ENCODE measurements at regions not wholly inside any gene's neighbourhood (a gene's known extent, or its start where the extent isn't known, plus 50 kb on each side); places are given as distances from the start of the nearest gene placed in this dataset.
"Not testable (repeated sequence)": the region's sequence is repeated elsewhere in the genome, so short reads cannot be mapped to it uniquely, and the experiment has no call there.

DNA sequence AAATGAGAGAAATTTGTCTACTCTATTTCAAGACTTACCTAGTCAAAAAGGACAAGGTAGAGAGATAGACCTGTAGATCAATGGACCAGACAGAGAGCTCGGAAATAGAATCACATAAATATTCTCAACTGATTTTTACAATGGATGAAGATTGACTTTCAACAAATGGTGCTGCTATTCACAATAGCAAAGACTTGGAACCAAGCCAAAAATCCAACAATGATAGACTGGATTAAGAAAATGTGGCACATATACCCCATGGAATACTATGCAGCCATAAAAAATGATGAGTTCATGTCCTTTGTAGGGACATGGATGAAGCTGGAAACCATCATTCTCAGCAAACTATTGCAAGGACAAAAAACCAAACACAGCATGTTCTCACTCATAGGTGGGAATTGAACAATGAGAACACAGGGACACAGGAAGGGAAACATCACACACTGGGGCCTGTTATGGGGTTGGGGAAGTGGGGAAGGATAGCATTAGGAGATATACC lies 1128.2 kb downstream of the UQCRFS1 start:
- DNase-seq (ENCODE audit: low spot score): not testable (repeated sequence)

DNA sequence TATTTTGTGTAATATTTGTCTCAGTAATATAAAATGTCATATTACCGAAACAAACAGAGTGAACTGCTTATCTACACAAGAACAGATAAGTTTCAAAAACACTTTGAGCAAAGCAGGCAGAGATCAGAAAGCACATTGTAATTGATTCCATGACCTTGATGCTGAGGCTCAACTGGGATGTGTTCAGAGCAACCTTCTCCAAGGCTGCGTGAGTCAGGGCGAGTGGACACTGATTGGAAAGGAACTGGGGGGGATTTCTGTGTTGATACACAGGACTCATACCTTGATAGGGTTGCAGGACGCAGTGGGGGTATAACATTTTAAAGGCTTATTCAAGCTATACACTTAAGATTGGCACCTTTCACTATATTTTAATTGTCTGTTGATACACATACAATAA lies 1136.3 kb downstream of the UQCRFS1 start:
- no peak for DNase-seq (ENCODE audit: low spot score)

DNA sequence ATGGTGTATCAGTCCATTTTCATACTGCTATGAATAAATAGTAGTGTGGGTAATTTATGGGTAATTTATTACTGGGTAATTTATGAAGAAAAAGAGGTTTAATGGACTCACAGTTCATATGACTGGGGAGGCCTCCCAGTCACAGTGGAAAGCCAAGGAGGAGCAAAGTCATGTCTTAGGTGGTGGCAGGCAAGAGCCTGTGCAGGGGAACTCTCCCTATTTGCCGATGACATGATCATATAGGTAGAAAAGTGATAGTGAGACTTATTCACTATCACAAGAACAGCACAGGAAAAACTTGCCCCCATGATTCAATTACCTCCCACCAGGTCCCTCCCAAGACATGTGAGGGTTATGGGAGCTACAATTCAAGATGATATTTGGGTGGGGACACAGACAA lies 1137.7 kb downstream of the UQCRFS1 start:
- no peak for DNase-seq (ENCODE audit: low spot score)

DNA sequence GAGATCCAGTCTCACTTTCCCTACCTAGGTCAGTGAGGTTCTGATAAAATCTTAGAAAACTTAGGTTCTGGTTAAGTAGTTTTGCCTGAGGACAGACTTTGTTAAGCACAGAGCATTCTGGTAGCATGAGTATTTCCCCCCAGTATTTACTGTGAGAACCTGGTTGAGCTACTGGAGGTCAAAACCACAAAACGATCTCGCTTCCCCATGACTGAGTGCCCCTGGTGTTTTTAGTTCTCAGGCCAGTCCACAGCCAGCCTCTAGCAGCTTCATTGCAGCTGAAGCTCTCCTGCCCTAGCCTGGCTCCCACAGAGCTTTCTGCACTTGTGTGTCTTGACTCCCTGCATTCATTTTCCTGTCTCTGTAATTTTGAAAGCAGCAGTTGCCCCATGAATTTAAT lies 1138.2 kb downstream of the UQCRFS1 start:
- no peak for DNase-seq (ENCODE audit: low spot score)

DNA sequence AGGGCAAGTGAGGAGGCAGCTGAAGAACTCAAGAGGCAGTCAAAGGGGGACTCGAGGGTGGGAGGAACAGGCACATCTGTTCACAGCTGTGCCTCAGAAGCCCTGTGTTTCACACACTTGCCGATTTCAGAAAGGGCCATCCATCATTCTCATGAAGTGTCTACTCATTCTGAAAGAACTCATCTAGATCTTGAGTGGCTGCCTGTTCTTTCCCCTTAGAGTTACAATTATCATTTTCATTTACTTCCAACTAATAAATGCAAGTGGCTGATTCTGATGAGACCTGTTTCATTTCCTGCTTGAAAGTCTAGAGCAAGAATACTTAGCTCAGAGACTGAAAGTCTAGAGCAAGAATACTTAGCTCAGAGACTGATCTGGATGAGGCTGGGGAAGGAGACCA lies 1145.1 kb downstream of the UQCRFS1 start:
- no peak for DNase-seq (ENCODE audit: low spot score)

DNA sequence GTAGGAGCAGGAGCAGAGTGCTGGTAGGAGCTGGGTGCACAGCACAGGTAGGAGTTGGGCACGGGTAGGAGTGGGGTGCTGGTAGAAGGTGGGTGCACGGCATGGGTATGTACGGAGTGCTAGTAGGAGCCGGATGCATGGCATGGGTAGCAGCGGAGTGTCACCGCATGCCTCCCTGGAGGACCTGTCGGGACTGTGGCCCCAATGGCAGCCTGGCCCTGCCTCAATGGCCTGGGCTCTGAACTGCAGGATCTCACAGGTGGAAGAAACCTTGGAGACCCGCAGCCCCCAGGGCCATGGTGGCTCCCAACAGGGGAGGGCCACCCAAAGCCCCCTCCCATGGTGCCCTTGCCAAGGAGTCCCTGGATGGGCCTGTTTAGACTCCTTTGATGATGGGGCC lies 1146.0 kb downstream of the UQCRFS1 start:
- no peak for DNase-seq (ENCODE audit: low spot score)

DNA sequence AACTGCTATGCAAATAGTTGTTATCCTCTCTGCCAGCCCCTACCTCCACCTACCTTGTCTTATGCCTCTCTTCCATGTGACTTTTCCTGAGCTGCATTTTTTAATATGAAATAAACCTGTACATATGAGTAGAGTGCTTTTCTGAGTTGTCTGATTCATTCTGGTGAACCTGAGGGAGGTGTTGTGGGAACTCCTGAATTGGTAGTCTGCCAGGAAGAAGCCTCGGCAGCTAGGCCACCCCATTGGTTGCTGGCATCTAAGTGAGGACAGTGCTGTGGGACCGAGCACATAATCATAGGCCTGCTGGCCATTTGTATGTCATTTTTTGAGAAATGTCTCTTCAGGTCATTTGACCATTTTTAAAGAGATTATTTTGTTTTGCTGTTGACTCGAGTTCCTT lies 1146.8 kb downstream of the UQCRFS1 start:
- DNase-seq (ENCODE audit: low spot score): no peak

DNA sequence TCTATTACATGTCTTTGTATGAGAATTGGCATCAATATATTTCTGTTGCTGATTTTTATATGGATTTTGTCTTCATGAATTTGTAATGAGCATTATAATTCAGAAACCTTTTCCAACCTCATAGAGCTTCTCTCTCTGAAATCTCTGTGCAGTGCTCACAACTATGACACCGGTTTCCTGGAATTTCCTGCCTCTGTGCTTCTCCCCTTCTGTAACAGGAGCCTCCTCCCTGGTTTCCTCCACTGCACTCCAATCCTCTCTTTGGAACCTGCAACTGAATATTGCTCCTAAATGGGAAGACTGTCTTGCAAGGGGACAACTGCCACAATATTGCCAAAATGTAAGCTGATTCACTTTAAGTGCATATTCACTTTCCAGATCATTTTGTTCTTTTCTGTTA lies 1147.9 kb downstream of the UQCRFS1 start:
- DNase-seq (ENCODE audit: low spot score): no peak

DNA sequence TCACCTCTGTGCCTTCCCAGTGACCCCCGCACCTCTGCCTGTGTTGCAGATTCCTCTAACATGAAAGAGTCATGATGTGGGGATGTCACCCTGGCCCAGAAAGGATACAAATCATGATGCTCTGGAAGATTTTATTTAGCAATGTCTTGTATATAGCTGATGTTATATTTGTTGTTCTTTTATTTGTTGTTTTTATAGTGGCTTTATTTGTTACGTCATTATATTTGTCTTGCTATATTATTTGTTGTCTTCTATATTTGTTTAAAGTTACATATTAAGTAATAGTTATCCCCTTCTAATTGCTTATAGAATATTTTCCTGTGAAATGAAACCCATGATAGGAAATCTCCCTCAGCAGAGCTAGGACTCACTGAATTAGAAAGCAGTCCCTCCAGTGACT lies 1149.2 kb downstream of the UQCRFS1 start:
- no peak for DNase-seq (ENCODE audit: low spot score)

DNA sequence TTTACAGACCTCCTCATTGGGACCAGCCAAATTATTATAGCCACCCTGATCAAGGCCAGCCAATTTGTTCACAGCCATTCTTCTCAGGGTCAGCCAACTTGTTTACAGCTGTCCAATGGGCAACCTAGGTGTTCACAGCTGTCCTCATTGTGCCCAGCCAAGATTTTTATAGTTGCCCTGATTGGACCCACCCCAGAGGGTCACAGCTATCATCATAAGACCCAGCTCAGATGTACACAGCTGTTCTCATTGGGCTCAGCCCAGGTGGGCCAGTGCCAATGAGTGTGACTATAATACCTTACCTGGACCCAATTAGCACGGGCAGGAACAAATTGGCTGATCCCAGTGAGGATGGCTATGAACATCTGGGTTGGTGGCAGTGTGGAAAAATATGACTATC lies 1151.8 kb downstream of the UQCRFS1 start:
- DNase-seq (ENCODE audit: low spot score): no peak

DNA sequence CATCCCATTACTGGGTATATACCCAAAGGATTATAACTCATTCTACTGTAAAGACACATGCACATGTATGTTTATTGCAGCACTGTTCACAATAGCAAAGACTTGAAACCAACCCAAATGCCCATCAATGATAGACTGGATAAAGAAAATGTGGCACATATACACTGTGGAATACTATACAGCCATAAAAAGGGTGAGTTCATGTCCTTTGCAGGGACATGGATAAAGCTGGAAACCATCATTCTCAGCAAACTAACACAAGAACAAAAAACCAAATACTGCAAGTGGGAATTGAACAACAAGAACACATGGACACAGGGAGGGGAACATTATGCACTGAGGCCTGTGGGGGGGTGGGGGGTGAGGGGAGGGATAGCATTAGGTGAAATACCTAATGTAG lies 1155.9 kb downstream of the UQCRFS1 start:
- DNase-seq (ENCODE audit: low spot score): not testable (repeated sequence)

DNA sequence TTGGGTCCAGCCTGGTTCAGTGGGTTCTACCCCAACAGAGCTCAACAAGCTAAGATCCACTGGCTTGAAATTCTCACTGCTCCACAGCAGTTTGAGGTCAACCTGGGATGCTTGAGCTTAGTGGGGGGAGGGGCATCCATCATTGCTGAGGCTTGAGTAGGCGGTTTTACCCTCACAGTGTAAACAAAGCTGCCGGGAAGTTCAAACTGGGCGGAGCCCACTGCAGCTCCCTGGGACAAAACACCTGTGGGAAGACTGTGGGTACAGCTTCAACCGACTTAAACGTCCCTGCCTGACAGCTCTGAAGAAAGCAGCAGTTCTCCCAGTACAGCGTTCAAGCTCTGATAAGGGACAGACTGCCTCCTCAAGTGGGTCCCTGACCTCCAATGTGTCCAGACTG lies 1161.9 kb downstream of the UQCRFS1 start:
- DNase-seq (ENCODE audit: low spot score): no peak

DNA sequence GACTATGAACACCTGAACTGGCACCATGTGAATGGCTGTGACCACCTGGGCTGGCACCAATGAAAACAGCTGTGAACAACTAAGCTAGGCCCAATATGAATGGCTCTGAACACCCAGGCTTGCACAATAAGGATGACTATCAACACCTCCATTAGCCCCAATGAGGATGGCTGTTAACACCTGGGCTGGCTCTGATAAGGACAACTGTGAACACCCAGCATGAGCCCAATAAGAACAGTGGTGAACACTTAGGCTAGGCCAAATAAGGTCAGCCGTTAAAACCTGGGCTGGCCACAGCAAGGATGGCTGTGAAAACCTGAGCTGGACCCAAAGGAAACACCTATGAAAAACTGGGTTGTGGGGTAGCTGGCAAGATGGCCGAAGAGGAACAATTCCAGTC lies 1163.1 kb downstream of the UQCRFS1 start:
- no peak for DNase-seq (ENCODE audit: low spot score)

DNA sequence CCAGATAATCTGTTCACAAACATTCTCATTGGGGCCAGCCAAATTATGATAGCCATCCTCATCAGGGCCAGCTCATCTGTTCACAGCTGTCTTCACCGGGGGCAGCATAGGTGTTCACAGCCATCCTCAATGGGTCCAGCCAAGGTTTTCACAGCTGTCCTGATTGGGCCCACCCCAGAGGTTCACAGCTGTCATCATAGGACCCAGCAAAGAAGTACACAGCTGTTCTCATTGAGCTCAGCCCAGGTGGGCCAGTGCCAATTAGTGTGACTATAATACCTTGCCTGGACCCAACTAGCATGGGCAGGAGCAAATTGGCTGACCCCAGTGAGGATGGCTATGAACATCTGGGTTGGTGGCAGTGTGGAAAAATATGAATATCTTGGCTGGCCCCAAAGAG lies 1166.0 kb downstream of the UQCRFS1 start:
- DNase-seq (ENCODE audit: low spot score): no peak

DNA sequence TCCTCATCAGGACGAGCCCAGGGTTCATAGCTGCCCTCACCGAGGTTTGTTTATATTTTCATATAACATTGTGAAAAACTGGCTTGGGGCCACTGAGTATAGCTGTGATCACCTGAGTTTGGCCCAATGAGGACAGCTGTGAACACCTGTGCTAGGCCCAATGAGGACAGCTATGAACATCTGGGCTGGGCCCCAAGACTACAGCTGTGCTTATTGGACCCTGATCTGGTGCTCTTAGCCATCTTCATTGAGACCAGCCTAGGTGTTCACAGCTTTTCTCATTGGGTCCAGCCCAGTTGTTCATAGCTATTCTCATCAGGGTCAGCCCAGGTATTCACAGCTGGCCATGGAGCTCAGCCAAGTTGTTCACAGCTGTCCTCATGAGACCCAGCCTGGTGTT lies 1167.3 kb downstream of the UQCRFS1 start:
- DNase-seq (ENCODE audit: low spot score): no peak

DNA sequence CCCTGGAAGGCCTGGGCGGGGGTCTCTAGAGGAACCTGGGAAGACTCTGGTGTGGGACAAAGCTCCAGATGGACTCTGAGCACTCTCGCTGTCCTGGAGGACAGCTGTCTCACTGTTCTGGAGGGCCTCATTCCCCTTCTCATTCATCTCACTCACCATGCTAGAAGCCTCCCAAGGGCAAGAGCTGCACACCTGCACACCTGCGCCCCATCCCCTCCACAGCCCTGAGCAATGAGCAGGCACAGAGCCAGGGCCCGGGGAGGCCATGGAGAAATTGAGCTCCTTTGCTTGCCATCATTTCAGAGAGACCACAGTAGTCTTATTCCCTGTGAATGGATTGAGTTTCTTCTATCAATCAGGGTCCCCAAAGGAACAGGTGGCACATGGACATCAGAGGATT lies 1168.5 kb downstream of the UQCRFS1 start:
- no peak for DNase-seq (ENCODE audit: low spot score)

DNA sequence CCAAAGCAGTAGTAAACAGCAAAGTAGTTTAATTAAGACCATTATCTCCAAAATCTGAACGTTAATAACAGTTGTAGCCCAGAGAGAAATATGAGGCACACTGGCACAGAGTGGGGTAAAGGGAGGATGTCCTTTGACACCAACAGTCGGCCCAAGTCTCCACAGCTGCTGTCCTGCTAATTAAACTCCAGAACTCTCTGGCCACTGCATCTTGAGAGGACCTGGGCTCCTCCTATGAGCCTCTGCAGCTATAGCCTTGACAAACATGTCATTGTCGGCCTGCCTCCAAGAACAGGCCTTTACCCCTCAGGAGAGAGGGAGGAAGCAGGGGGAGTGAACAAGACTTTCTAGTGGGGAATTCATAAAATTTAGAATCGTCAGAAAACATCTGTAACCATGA lies 1170.4 kb downstream of the UQCRFS1 start:
- DNase-seq (ENCODE audit: low spot score): no peak

DNA sequence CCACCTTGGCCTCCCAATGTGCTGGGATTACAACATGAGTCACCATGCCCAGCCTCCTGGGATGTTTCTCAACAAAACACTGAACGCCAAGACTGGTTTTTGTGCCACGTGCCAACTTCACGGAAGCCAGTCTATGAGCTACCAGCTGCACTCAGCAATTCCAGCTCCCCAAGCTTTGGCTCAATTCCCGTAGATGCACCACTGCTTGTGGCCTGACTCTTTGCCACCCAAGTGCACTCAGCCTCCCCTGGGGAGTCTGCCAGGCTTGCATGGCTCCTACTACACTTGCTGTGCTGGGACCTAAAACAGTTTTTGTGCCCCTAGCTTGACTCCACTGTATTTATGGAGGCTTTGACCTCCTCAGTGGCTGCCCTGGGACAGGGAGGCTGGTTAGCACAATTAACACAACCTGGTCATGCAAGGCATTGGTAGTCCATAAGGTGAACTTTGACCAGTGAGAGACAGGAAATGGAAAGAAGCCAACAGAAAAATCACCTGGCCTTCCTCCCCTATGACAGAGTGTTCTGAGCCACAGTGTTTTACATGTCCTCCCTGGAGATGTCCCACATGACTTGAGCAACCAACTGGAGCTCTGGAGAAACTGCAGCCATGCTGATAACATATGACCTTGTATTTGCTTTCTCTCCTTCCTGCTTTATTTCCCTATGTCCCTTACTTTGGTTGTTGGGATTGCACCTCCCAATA lies 1173.1 kb downstream of the UQCRFS1 start:
- DNase-seq (ENCODE audit: low spot score): no peak

DNA sequence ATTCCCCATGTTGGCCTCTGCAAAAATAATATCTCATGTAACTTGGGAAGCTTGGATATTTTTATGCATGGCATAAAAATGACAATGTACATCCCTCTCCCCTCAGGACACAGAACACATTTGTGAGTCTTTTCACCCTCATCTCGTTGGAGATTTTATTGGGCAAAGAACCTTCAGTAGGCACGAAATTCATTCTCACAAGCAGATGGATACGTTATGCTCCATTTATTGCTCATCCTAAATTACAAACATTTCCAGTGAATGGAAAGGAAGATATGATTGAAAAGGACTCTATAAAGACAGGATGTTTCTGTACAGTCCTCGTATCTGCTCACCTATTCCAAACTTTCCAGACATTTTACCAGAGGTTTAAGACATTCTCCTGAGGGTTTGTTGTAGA lies 1175.8 kb downstream of the UQCRFS1 start:
- DNase-seq (ENCODE audit: low spot score): no peak

DNA sequence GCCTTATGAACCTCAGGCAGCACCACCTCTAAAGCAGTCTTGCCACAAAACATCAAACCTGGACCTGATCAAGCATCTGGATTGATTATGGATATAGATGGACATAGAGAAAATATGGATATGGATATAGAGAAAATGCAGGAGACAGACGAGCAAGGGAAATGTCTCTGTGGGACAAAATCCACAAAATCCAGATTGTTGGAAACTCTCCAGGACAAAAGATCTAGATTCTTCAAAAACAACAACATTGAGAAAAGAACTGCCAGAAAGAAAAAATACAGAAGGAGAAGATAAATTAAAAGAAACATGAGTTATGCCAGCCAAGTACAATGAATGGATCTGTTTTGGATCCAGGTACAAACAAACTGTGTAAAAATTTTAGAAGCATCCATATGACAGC lies 1176.5 kb downstream of the UQCRFS1 start:
- DNase-seq (ENCODE audit: low spot score): no peak

DNA sequence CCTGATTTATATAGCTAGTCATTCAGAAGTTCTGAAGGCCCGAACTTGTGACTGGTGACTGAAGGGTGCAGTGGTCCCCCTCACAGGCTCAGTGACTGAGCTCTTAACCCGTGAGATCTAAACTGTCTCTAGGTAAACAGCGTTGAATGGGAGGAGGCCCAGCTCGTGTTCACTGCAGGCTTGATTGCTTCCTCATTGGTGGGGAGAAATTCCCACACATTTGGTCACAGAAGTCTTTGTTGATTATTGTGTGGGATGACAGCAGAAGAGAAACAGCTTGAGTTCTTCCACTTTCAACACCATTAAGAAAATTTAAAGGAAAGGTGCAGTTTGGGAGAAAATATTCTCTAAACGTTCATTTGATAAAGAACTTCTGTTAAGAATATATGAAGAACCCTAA lies 1178.0 kb downstream of the UQCRFS1 start:
- no peak for DNase-seq (ENCODE audit: low spot score)

DNA sequence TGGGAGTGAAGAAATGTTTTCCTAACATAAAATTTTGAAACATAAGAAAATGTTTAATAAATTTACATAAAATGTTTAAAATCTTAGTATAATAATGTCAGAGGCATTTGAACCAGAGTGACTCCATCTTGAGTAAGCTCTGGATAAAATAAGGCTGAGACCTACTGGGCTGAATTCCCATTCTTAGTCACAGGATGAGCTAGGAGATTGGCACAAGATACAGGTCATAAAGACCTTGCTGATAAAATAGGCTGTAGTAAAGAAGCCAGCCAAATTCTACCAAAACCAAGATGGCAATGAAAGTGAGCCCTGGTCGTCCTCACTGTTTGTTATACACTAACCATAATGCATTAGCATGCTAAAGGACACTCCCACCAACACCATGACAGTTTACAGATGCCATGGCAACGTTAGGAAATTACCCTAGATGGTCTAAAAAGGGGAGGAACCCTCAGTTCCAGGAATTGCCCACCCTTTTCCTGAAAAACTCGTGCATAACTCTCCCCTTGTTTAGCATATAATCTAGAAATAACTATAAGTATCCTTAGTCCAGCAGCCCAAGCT lies 1184.0 kb downstream of the UQCRFS1 start:
- no peak for DNase-seq (ENCODE audit: low spot score)

DNA sequence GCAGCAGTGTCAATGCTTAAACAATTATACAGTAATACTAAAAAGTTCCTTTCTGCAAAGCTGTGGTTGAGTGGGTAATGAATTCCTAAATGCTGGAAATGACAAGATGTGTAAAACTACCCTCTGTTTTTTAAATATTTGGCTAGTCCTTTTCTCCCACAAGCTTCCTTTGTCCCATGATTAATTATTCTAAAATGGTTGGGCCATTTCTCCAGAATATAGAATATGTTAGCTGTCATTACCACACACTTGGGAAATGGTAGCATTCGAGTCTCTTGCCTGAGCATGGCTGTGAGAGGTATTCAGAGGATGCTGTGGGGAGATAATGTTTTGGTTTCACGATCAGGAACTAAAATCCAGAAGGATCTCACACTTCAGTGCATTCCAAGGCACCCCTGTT lies 1185.8 kb downstream of the UQCRFS1 start:
- DNase-seq (ENCODE audit: low spot score): no peak

DNA sequence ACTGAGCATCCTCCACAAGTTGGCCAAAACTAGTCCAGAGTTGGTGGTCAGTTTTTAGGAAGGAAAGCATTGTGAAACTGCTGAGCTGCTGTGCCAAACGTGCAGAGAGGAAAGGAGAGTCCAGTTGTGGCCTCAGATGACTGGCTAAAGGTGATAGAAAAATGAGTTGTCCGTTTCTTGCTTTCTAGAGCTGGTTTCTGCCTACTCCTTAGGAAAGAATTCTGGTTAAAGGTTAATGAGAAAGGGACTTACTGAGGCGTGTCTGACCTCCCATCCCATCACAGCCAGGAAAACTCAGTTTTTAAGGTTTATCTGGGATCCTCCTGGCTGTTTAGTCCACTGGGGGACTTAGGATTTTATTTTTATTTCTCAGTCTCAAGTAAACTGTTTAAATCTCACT lies 1186.3 kb downstream of the UQCRFS1 start:
- no peak for DNase-seq (ENCODE audit: low spot score)

All from putamen (tissue), 1 donor.